IMR-90 (cell line): ENCODE measurements at regions not wholly inside any gene's neighbourhood (a gene's known extent, or its start where the extent isn't known, plus 50 kb on each side); places are given as distances from the start of the nearest gene placed in this dataset.

Experiments used
- ATAC-seq: fragments of 200-7000 bp; cut with Tn5 transposase; 2 replicates; pipeline ENCODE4 v1.9.1; 2020; ENCODE audit warnings: low read depth, mild to moderate bottlenecking, moderate library complexity
- BruUV-seq: library from RNA; stranded (reverse); fragments of 400-500 nt; replicated peaks from 2 replicates; lab custom pipeline; 2021; lab: Mats Ljungman, UMichigan
- CTCF ChIA-PET: fragments of 300-600 bp; formaldehyde crosslinking; extraction: SDS; loops from one replicate; lab custom pipeline; 2021; ENCODE audit warnings: antibody characterized with exemption; lab: Yijun Ruan, JAX
- POLR2A ChIA-PET: fragments of 300-600 bp; sonication (Branson Sonifier 250); formaldehyde crosslinking; loops from one replicate; lab custom pipeline; 2022; ENCODE audit warnings: antibody characterized with exemption; ENCODE audit not compliant: unreplicated experiment; lab: Charles Lee
- DNase-seq: peaks from one replicate; pipeline ENCODE4 v3.0.0; 2013
- H2AFZ ChIP-seq: replicated peaks from 2 replicates; pipeline ENCODE3; 2013; ENCODE audit warnings: low read length, mild to moderate bottlenecking; ENCODE audit not compliant: poor library complexity
- H2AK5ac ChIP-seq: 2 replicates; pipeline ENCODE4 v1.6.1; 2013; ENCODE audit warnings: low read depth, low read length, inconsistent platforms
- H2AK9ac ChIP-seq: replicated peaks from 2 replicates; pipeline ENCODE3; 2013; ENCODE audit warnings: mild to moderate bottlenecking, low read depth, low read length, moderate library complexity; ENCODE audit not compliant: poor library complexity
- H2BK120ac ChIP-seq: 2 replicates; pipeline ENCODE4 v1.6.1; 2013; ENCODE audit warnings: low read depth, low read length, inconsistent platforms
- H2BK15ac ChIP-seq: 3 replicates; pipeline ENCODE4 v1.6.1; 2013; ENCODE audit warnings: low read depth, low read length, inconsistent platforms
- H2BK20ac ChIP-seq: 2 replicates; pipeline ENCODE4 v1.6.1; 2013; ENCODE audit warnings: low read depth, mild to moderate bottlenecking, inconsistent platforms, low read length, moderate library complexity
- H2BK5ac ChIP-seq: 2 replicates; pipeline ENCODE4 v1.6.1; 2013; ENCODE audit warnings: mild to moderate bottlenecking, low read depth, low read length, inconsistent platforms; ENCODE audit not compliant: poor library complexity, severe bottlenecking
- H3K14ac ChIP-seq: replicated peaks from 2 replicates; pipeline ENCODE4 v1.6.1; 2013; ENCODE audit warnings: low read depth, low read length, inconsistent platforms
- H3K18ac ChIP-seq: 2 replicates; pipeline ENCODE4 v1.6.1; 2013; ENCODE audit warnings: low read depth, low read length, control low read depth
- H3K23ac ChIP-seq: 2 replicates; pipeline ENCODE4 v1.6.1; 2013; ENCODE audit warnings: low read depth, low read length, inconsistent platforms
- H3K27ac ChIP-seq: 2 replicates; pipeline ENCODE4 v1.5.1; 2013; ENCODE audit warnings: mild to moderate bottlenecking, control low read depth, low read length; ENCODE audit not compliant: insufficient read depth
- H3K27me3 ChIP-seq: 2 replicates; pipeline ENCODE4 v1.6.1; 2013; ENCODE audit warnings: low read length; ENCODE audit not compliant: control insufficient read depth, insufficient read depth
- H3K36me3 ChIP-seq: 2 replicates; pipeline ENCODE4 v1.6.1; 2013; ENCODE audit warnings: low read length, mixed read lengths; ENCODE audit not compliant: control insufficient read depth, insufficient read depth
- H3K4ac ChIP-seq: 2 replicates; pipeline ENCODE4 v1.6.1; 2013; ENCODE audit warnings: low read depth, low read length, inconsistent platforms
- H3K4me1 ChIP-seq: 2 replicates; pipeline ENCODE4 v1.6.1; 2013; ENCODE audit warnings: low read length, mixed read lengths; ENCODE audit not compliant: control insufficient read depth, insufficient read depth
- H3K4me2 ChIP-seq: 2 replicates; pipeline ENCODE4 v1.6.1; 2013; ENCODE audit warnings: low read depth, mild to moderate bottlenecking, control low read depth, low read length, moderate library complexity
- H3K4me3 ChIP-seq: 2 replicates; pipeline ENCODE4 v1.5.1; 2013; ENCODE audit warnings: low read depth, mild to moderate bottlenecking, control low read depth, low read length, moderate library complexity; ENCODE audit not compliant: insufficient read depth
- H3K56ac ChIP-seq: 2 replicates; pipeline ENCODE4 v1.6.1; 2013; ENCODE audit warnings: low read length, inconsistent platforms; ENCODE audit not compliant: insufficient read depth; ENCODE audit errors: extremely low read depth
- H3K79me1 ChIP-seq, 2 experiments: 2 replicates each; pipeline ENCODE4 v1.6.1; 2013; ENCODE audit warnings: low read length in 2 of 2, inconsistent platforms in 1 of 2, low read depth in 1 of 2
- H3K9ac ChIP-seq: 2 replicates; pipeline ENCODE4 v1.6.1; 2013; ENCODE audit warnings: low read depth, low read length, control low read depth
- H3K9me1 ChIP-seq: 2 replicates; pipeline ENCODE4 v1.6.1; 2013; ENCODE audit warnings: low read length, inconsistent platforms; ENCODE audit not compliant: insufficient read depth
- H3K9me3 ChIP-seq: 2 replicates; pipeline ENCODE4 v1.6.1; 2013; ENCODE audit warnings: low read length; ENCODE audit not compliant: control insufficient read depth, insufficient read depth
- H4K20me1 ChIP-seq: 2 replicates; pipeline ENCODE4 v1.6.1; 2013; ENCODE audit warnings: low read length, inconsistent platforms; ENCODE audit not compliant: insufficient read depth
- H4K5ac ChIP-seq: 2 replicates; pipeline ENCODE4 v1.6.1; 2013; ENCODE audit warnings: mild to moderate bottlenecking, low read depth, low read length, control low read depth
- H4K8ac ChIP-seq, 2 experiments: 2 replicates each; pipeline ENCODE4 v1.6.1; 2013; ENCODE audit warnings: low read depth in 2 of 2, low read length in 2 of 2, control low read depth in 1 of 2, inconsistent platforms in 1 of 2
- H4K91ac ChIP-seq: 2 replicates; pipeline ENCODE4 v1.6.1; 2013; ENCODE audit warnings: low read depth, low read length, inconsistent platforms; ENCODE audit not compliant: insufficient read depth
- BHLHE40 ChIP-seq: fragments of 150-350 bp; IDR thresholded peaks from 2 replicates; pipeline ENCODE4 v1.6.1; 2016; ENCODE audit warnings: mild to moderate bottlenecking, low read depth, low read length
- CEBPB ChIP-seq: IDR thresholded peaks from 2 replicates; pipeline ENCODE4 v1.6.1; 2012; ENCODE audit warnings: low read depth, low read length, improper control_type of control experiment
- CHD1 ChIP-seq: IDR thresholded peaks from 2 replicates; pipeline ENCODE4 v1.6.1; 2012; ENCODE audit warnings: low read depth, low read length, improper control_type of control experiment
- FOS ChIP-seq: fragments of 150-350 bp; IDR thresholded peaks from 2 replicates; pipeline ENCODE4 v1.6.1; 2016; ENCODE audit warnings: low read depth, low read length
- MAFK ChIP-seq: IDR thresholded peaks from 2 replicates; pipeline ENCODE4 v1.6.1; 2012; ENCODE audit warnings: low read depth, low read length, improper control_type of control experiment
- MAZ ChIP-seq: IDR thresholded peaks from 2 replicates; pipeline ENCODE4 v1.6.1; 2012; ENCODE audit warnings: low read depth, mild to moderate bottlenecking, low read length, improper control_type of control experiment, moderate library complexity, borderline replicate concordance
- MXI1 ChIP-seq: IDR thresholded peaks from 2 replicates; pipeline ENCODE4 v1.6.1; 2012; ENCODE audit warnings: low read depth, mild to moderate bottlenecking, low read length, moderate library complexity, borderline replicate concordance
- NFE2L2 ChIP-seq: fragments of 150-350 bp; IDR thresholded peaks from 2 replicates; pipeline ENCODE4 v1.6.1; 2016; ENCODE audit warnings: low read depth, mild to moderate bottlenecking, low read length
- POLR2A ChIP-seq: IDR thresholded peaks from 2 replicates; pipeline ENCODE4 v1.6.1; 2012; ENCODE audit warnings: mild to moderate bottlenecking, low read depth, low read length
- RAD21 ChIP-seq: IDR thresholded peaks from 2 replicates; pipeline ENCODE4 v1.6.1; 2012; ENCODE audit warnings: low read length, improper control_type of control experiment
- RCOR1 ChIP-seq: IDR thresholded peaks from 2 replicates; pipeline ENCODE4 v1.6.1; 2012; ENCODE audit warnings: mild to moderate bottlenecking, low read length, improper control_type of control experiment; ENCODE audit not compliant: insufficient replicate concordance
- RFX5 ChIP-seq: IDR thresholded peaks from 2 replicates; pipeline ENCODE4 v1.8.0; 2012; ENCODE audit warnings: low read depth, mild to moderate bottlenecking, low read length, moderate library complexity
- SMC3 ChIP-seq: fragments of 150-350 bp; IDR thresholded peaks from 2 replicates; pipeline ENCODE4 v1.6.1; 2016; ENCODE audit warnings: low read depth, mild to moderate bottlenecking, antibody characterized with exemption, low read length, moderate library complexity
- WGBS, 2 experiments: methylation state at CpG; one replicate each; pipeline versions ENCODE4 v1.1.5 to v1.1.7; 2013; ENCODE audit warnings: missing lambda C conversion rate in 2 of 2; ENCODE audit not compliant: insufficient read length in 1 of 2; ENCODE audit errors: extremely low coverage in 2 of 2; 5-methylcytosine and 5-hydroxymethylcytosine counted together
- dilution Hi-C: fragments of 300-500 bp; cut with HindIII; formaldehyde crosslinking; loops from one replicate; pipeline ENCODE4 v1.14.3; 2018; ENCODE audit warnings: low sequenced_read_pairs; ENCODE audit not compliant: unreplicated experiment
- in situ Hi-C: fragments of 300-500 bp; cut with MboI; formaldehyde crosslinking; loops from 3 replicates; pipeline ENCODE4 v1.14.3; 2019; ENCODE audit warnings: low sequenced_read_pairs, inconsistent platforms, mixed read lengths
- intact Hi-C: fragments of 100-400 bp; cut with micrococcal nuclease; formaldehyde crosslinking; loops from 2 replicates; pipeline ENCODE4 v1.10.0; 2022
- TF ChIP-seq, protein P1 (sequence below): conservative IDR thresholded peaks from 2 replicates; pipeline ENCODE4 v1.5.1; 2012; ENCODE audit warnings: mild to moderate bottlenecking, low read depth, low read length, improper control_type of control experiment
- TF ChIP-seq, protein P2 (sequence below): fragments of 150-350 bp; IDR thresholded peaks from 2 replicates; pipeline ENCODE4 v1.6.1; 2016; ENCODE audit warnings: low read depth, mild to moderate bottlenecking, low read length, moderate library complexity, borderline replicate concordance
- TF ChIP-seq, protein P3 (sequence below): fragments of 150-350 bp; IDR thresholded peaks from 2 replicates; pipeline ENCODE4 v1.6.1; 2017; ENCODE audit warnings: mild to moderate bottlenecking, antibody characterized with exemption, low read length, low read depth

DNA sequence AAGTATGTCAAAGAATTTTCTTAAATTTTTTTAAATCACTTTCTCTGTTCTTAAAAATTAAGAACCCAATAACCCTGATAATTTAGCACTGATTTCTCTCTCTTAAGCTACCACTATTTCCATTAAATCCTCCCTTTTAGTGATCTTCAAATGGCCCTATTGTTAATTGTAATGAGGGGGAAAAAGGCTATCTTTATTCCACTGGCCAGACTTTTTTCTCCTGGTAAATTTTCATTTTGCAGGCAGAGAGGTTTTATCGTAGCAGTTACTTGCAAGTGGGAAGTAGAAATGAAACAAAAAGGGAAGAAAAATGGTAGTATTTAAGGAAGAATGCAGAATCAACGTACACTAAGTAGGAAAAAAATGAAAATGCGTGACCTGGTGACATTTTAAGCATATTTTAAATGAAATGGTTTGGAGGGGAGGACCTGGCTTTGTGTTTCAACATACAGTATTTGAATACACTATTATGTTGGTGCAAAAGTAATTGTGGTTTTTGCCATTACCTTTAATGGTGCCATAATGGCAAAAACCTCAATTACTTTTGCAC lies 224.9 kb downstream of the TANC2 start:
- dilution Hi-C loops = no loop called here
- 80% methylated on average over 1 of the region's 3 CpGs; no CpG with 5 or more reads in 1 of the 2 experiments for WGBS, 2 experiments
- CTCF ChIA-PET = no interaction called here

More for the DNA sequence above, 224.9 kb downstream of the TANC2 start:
- H3K9ac ChIP-seq = no peak overlapping the region
- no peak overlapping the region for H2BK15ac ChIP-seq
- H3K56ac ChIP-seq = no peak overlapping the region
- POLR2A ChIA-PET = no interaction called here
- peaks cover 9% of the 10 kb centered on the region for H3K36me3 ChIP-seq
- no peak overlapping the region for H3K18ac ChIP-seq
- H2BK20ac ChIP-seq = no peak overlapping the region
- no peaks in the 10 kb centered on the region for H4K20me1 ChIP-seq
- 0 out of 2 replicates have a peak, but pooled peaks cover 3% of the 10 kb centered on the region for H3K9me1 ChIP-seq
- DNase-seq = no peak
- no peak overlapping the region for H3K4me3 ChIP-seq
- no peak overlapping the region for H3K14ac ChIP-seq
- ATAC-seq = no peak
- H2BK120ac ChIP-seq = no peak overlapping the region
- no peak overlapping the region for H3K4me2 ChIP-seq
- TF ChIP-seq NFE2L2 (no peak), RAD21 (no peak), BHLHE40 (no peak), CEBPB (no peak), FOS (no peak), RFX5 (no peak), MXI1 (no peak), RCOR1 (no peak), MAZ (no peak), MAFK (no peak), POLR2A (no peak), CHD1 (no peak), SMC3 (no peak)
- TF ChIP-seq, protein P1, sequence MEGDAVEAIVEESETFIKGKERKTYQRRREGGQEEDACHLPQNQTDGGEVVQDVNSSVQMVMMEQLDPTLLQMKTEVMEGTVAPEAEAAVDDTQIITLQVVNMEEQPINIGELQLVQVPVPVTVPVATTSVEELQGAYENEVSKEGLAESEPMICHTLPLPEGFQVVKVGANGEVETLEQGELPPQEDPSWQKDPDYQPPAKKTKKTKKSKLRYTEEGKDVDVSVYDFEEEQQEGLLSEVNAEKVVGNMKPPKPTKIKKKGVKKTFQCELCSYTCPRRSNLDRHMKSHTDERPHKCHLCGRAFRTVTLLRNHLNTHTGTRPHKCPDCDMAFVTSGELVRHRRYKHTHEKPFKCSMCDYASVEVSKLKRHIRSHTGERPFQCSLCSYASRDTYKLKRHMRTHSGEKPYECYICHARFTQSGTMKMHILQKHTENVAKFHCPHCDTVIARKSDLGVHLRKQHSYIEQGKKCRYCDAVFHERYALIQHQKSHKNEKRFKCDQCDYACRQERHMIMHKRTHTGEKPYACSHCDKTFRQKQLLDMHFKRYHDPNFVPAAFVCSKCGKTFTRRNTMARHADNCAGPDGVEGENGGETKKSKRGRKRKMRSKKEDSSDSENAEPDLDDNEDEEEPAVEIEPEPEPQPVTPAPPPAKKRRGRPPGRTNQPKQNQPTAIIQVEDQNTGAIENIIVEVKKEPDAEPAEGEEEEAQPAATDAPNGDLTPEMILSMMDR = no peak
- TF ChIP-seq, protein P2, sequence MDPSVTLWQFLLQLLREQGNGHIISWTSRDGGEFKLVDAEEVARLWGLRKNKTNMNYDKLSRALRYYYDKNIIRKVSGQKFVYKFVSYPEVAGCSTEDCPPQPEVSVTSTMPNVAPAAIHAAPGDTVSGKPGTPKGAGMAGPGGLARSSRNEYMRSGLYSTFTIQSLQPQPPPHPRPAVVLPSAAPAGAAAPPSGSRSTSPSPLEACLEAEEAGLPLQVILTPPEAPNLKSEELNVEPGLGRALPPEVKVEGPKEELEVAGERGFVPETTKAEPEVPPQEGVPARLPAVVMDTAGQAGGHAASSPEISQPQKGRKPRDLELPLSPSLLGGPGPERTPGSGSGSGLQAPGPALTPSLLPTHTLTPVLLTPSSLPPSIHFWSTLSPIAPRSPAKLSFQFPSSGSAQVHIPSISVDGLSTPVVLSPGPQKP = no peak
- TF ChIP-seq, protein P3, sequence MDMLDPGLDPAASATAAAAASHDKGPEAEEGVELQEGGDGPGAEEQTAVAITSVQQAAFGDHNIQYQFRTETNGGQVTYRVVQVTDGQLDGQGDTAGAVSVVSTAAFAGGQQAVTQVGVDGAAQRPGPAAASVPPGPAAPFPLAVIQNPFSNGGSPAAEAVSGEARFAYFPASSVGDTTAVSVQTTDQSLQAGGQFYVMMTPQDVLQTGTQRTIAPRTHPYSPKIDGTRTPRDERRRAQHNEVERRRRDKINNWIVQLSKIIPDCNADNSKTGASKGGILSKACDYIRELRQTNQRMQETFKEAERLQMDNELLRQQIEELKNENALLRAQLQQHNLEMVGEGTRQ = no peak
- no peak overlapping the region for H4K5ac ChIP-seq
- H2AFZ ChIP-seq = no peak overlapping the region
- H3K9me3 ChIP-seq = no peaks in the 10 kb centered on the region
- BruUV-seq = no TSS peak
- no peak overlapping the region for H3K27ac ChIP-seq
- no peak overlapping the region for H2BK5ac ChIP-seq
- no peak overlapping the region for H4K8ac ChIP-seq
- H3K27me3 ChIP-seq = no peaks in the 10 kb centered on the region
- H4K91ac ChIP-seq = no peak overlapping the region
- H3K4ac ChIP-seq = no peak overlapping the region
- peaks cover 12 to 47% of the 10 kb centered on the region in 2 experiments; a peak in 3 of 4 replicates for H3K79me1 ChIP-seq
- no peaks in the 10 kb centered on the region; the same call in 1 of the 2 replicates for H3K4me1 ChIP-seq
- H3K23ac ChIP-seq = no peak overlapping the region
- no peak overlapping the region for H2AK9ac ChIP-seq
- intact Hi-C loops (no loop called here), in situ Hi-C loops (no loop called here)
- H2AK5ac ChIP-seq = no peak overlapping the region
